H1 (cell line): ENCODE measurements at regions not wholly inside any gene's neighbourhood (a gene's known extent, or its start where the extent isn't known, plus 50 kb on each side); places are given as distances from the start of the nearest gene placed in this dataset.

Experiments
- CTCF ChIA-PET: fragments of 300-600 bp; sonication (Branson Sonifier 250); formaldehyde crosslinking; loops from one replicate; lab custom pipeline; 2021; ENCODE audit not compliant: partially characterized antibody; lab: Charles Lee
- POLR2A ChIA-PET: fragments of 300-600 bp; sonication (Branson Sonifier 250); formaldehyde crosslinking; loops from one replicate; lab custom pipeline; 2021; ENCODE audit warnings: inconsistent platforms; ENCODE audit not compliant: partially characterized antibody; lab: Charles Lee
- DNase-seq, 2 experiments: peaks; one replicate each; pipeline versions ENCODE4 v3.0.0 to v3.0.0-alpha.2; 2010 to 2022; ENCODE audit warnings: low spot score in 2 of 2, low read depth in 1 of 2, mixed read lengths in 1 of 2
- FAIRE-seq: peaks from 2 replicates; lab custom pipeline; 2011; peaks lifted over from hg19 to GRCh38; lab: Jason Lieb, UNC
- H2AFZ ChIP-seq: 2 replicates; pipeline ENCODE4 v1.8.1; 2012; ENCODE audit warnings: low read length, inconsistent platforms
- H2AK5ac ChIP-seq: 2 replicates; pipeline ENCODE4 v1.6.1; 2013; ENCODE audit warnings: low read depth, low read length
- H2BK120ac ChIP-seq: replicated peaks from 2 replicates; pipeline ENCODE3; 2013; ENCODE audit warnings: low read depth, low read length, inconsistent platforms
- H2BK12ac ChIP-seq: 2 replicates; pipeline ENCODE4 v1.6.1; 2013; ENCODE audit warnings: low read depth, low read length
- H2BK15ac ChIP-seq: 2 replicates; pipeline ENCODE4 v1.6.1; 2013; ENCODE audit warnings: low read length
- H2BK20ac ChIP-seq: 2 replicates; pipeline ENCODE4 v1.6.1; 2013; ENCODE audit warnings: low read length
- H2BK5ac ChIP-seq: 2 replicates; pipeline ENCODE4 v1.6.1; 2013; ENCODE audit warnings: low read depth, low read length
- H3K14ac ChIP-seq: 2 replicates; pipeline ENCODE4 v1.6.1; 2013; ENCODE audit warnings: inconsistent platforms; ENCODE audit not compliant: insufficient read length
- H3K18ac ChIP-seq: 2 replicates; pipeline ENCODE4 v1.6.1; 2013; ENCODE audit warnings: low read length; ENCODE audit errors: extremely low read depth
- H3K23ac ChIP-seq: 2 replicates; pipeline ENCODE4 v1.6.1; 2013; ENCODE audit warnings: inconsistent platforms; ENCODE audit not compliant: insufficient read length
- H3K23me2 ChIP-seq: 2 replicates; pipeline ENCODE4 v1.6.1; 2013; ENCODE audit warnings: low read depth, low read length
- H3K27ac ChIP-seq: 2 replicates; pipeline ENCODE4 v1.6.1; 2011; ENCODE audit warnings: low read depth, low read length, inconsistent platforms
- H3K27me3 ChIP-seq, 4 experiments: replicated peaks in 1 of 4; 1 replicate in 1 of 4; 2 replicates in 3 of 4; pipeline versions ENCODE4 v1.6.1 to v1.8.1; 2011 to 2013; ENCODE audit warnings: low read length in 3 of 4, mild to moderate bottlenecking in 3 of 4, inconsistent platforms in 2 of 4, mixed read lengths in 2 of 4, moderate library complexity in 1 of 4; ENCODE audit not compliant: control insufficient read depth in 3 of 4, insufficient read depth in 3 of 4; ENCODE audit errors: extremely low read depth in 1 of 4
- H3K36me3 ChIP-seq, 4 experiments: 2 replicates each; pipeline versions ENCODE4 v1.6.1 to v1.8.1; 2011 to 2013; ENCODE audit warnings: mild to moderate bottlenecking in 4 of 4, low read length in 3 of 4, moderate library complexity in 2 of 4, control low read depth in 1 of 4, inconsistent platforms in 1 of 4; ENCODE audit not compliant: insufficient read depth in 4 of 4, control insufficient read depth in 2 of 4
- H3K4ac ChIP-seq: replicated peaks from 2 replicates; pipeline ENCODE3; 2013; ENCODE audit warnings: low read length, low read depth, mixed read lengths, inconsistent platforms; ENCODE audit not compliant: insufficient read length
- H3K4me1 ChIP-seq, 4 experiments: replicated peaks in 1 of 4; 1 replicate in 1 of 4; 2 replicates in 3 of 4; pipeline versions ENCODE4 v1.6.1 to v1.8.1; 2011 to 2013; ENCODE audit warnings: low read length in 3 of 4, inconsistent platforms in 2 of 4, mixed read lengths in 1 of 4; ENCODE audit not compliant: insufficient read depth in 4 of 4, control insufficient read depth in 3 of 4
- H3K4me2 ChIP-seq, 2 experiments: 2 replicates each; pipeline versions ENCODE4 v1.6.1 to v1.8.1; 2011 to 2013; ENCODE audit warnings: low read depth in 2 of 2, low read length in 2 of 2, control low read depth in 1 of 2, inconsistent platforms in 1 of 2, mild to moderate bottlenecking in 1 of 2; ENCODE audit not compliant: insufficient read depth in 1 of 2
- H3K4me3 ChIP-seq, 4 experiments: fragments of 200-600, 300-600 bp in 1 of 4; sonication (generic), shearing (Covaris generic), sonication (Bioruptor Twin) in 1 of 4; 2 replicates each; pipeline versions ENCODE4 v1.5.1 to v1.8.1; 2011 to 2016; ENCODE audit warnings: low read length in 4 of 4, low read depth in 3 of 4, control low read depth in 2 of 4, inconsistent platforms in 2 of 4, mild to moderate bottlenecking in 2 of 4, mixed read lengths in 1 of 4, moderate library complexity in 1 of 4; ENCODE audit not compliant: insufficient read depth in 2 of 4; ENCODE audit errors: extremely low read depth in 1 of 4
- H3K56ac ChIP-seq: replicated peaks from 2 replicates; pipeline ENCODE3; 2013; ENCODE audit warnings: low read depth, mild to moderate bottlenecking, mixed read lengths, low read length, inconsistent platforms; ENCODE audit not compliant: insufficient read length
- H3K79me1 ChIP-seq: 2 replicates; pipeline ENCODE4 v1.6.1; 2013; ENCODE audit warnings: low read depth, low read length, control low read depth
- H3K79me2 ChIP-seq, 2 experiments: 2 replicates each; pipeline versions ENCODE4 v1.6.1 to v1.8.1; 2012 to 2013; ENCODE audit warnings: low read length in 2 of 2, mild to moderate bottlenecking in 2 of 2, inconsistent platforms in 1 of 2; ENCODE audit not compliant: insufficient read depth in 2 of 2, control insufficient read depth in 1 of 2
- H3K9ac ChIP-seq, 4 experiments: replicated peaks in 1 of 4; 1 replicate in 1 of 4; 2 replicates in 3 of 4; pipeline versions ENCODE4 v1.6.1 to v1.8.1; 2011 to 2013; ENCODE audit warnings: low read depth in 3 of 4, low read length in 3 of 4, control low read depth in 2 of 4, mild to moderate bottlenecking in 2 of 4, moderate library complexity in 2 of 4, inconsistent platforms in 1 of 4; ENCODE audit errors: extremely low read depth in 1 of 4
- H3K9me3 ChIP-seq, 2 experiments: 2 replicates each; pipeline versions ENCODE4 v1.6.1 to v1.8.1; 2012 to 2013; ENCODE audit warnings: mild to moderate bottlenecking in 2 of 2, moderate library complexity in 2 of 2, control low read depth in 1 of 2, inconsistent platforms in 1 of 2, low read depth in 1 of 2, low read length in 1 of 2, mixed read lengths in 1 of 2; ENCODE audit not compliant: insufficient read depth in 2 of 2
- H4K20me1 ChIP-seq, 2 experiments: replicated peaks in 1 of 2; 2 replicates each; pipeline versions ENCODE3 to v1.8.1; 2011 to 2013; ENCODE audit warnings: inconsistent platforms in 2 of 2, low read length in 2 of 2, mild to moderate bottlenecking in 1 of 2; ENCODE audit not compliant: insufficient read depth in 2 of 2, control insufficient read depth in 1 of 2
- H4K5ac ChIP-seq: 2 replicates; pipeline ENCODE4 v1.6.1; 2013; ENCODE audit warnings: low read length, low read depth, mixed read lengths, inconsistent platforms; ENCODE audit not compliant: insufficient read length
- H4K8ac ChIP-seq: 2 replicates; pipeline ENCODE4 v1.8.0; 2013; ENCODE audit warnings: mild to moderate bottlenecking, moderate library complexity, low read length, inconsistent platforms; ENCODE audit not compliant: insufficient read depth; ENCODE audit errors: extremely low read depth
- H4K91ac ChIP-seq: replicated peaks from 2 replicates; pipeline ENCODE3; 2013; ENCODE audit warnings: low read length, mixed read lengths, inconsistent platforms; ENCODE audit not compliant: insufficient read length
- BACH1 ChIP-seq: IDR thresholded peaks from 2 replicates; pipeline ENCODE4 v1.6.1; 2012; ENCODE audit warnings: low read length, improper control_type of control experiment
- CBX5 ChIP-seq: fragments of 300-800, 300-1000 bp; sonication (generic); IDR thresholded peaks from 2 replicates; pipeline ENCODE4 v1.7.1; 2016; ENCODE audit warnings: antibody characterized with exemption, low read length, low read depth
- E2F6 ChIP-seq: IDR thresholded peaks from 2 replicates; pipeline ENCODE4 v1.6.1; 2012; ENCODE audit warnings: inconsistent platforms
- EZH2 ChIP-seq: fragments of 200-600 bp; sonication (generic); IDR thresholded peaks from 2 replicates; pipeline ENCODE4 v1.7.1; 2012; ENCODE audit warnings: low read depth, mild to moderate bottlenecking, moderate library complexity, low read length, inconsistent platforms; ENCODE audit not compliant: severe bottlenecking
- GTF2F1 ChIP-seq: IDR thresholded peaks from 2 replicates; pipeline ENCODE4 v1.6.1; 2012; ENCODE audit warnings: low read depth, low read length, improper control_type of control experiment, borderline replicate concordance
- MAFK ChIP-seq: IDR thresholded peaks from 2 replicates; pipeline ENCODE4 v1.6.1; 2012; ENCODE audit warnings: low read depth, mild to moderate bottlenecking, improper control_type of control experiment, low read length
- PHF8 ChIP-seq: fragments of 200-600 bp; sonication (generic); conservative IDR thresholded peaks from 2 replicates; pipeline ENCODE4 v1.7.1; 2012; ENCODE audit warnings: low read depth, mild to moderate bottlenecking, inconsistent platforms, low read length, moderate library complexity
- RFX5 ChIP-seq: IDR thresholded peaks from 2 replicates; pipeline ENCODE4 v1.6.1; 2011; ENCODE audit warnings: low read depth, low read length, improper control_type of control experiment, borderline replicate concordance
- RXRA ChIP-seq: IDR thresholded peaks from 2 replicates; pipeline ENCODE4 v1.6.1; 2011; ENCODE audit warnings: low read depth, mild to moderate bottlenecking, low read length, moderate library complexity; ENCODE audit not compliant: insufficient read depth
- SRF ChIP-seq: IDR thresholded peaks from 2 replicates; pipeline ENCODE4 v1.6.1; 2011; ENCODE audit warnings: mild to moderate bottlenecking, low read depth, low read length, moderate library complexity
- TCF12 ChIP-seq: IDR thresholded peaks from 2 replicates; pipeline ENCODE4 v1.6.1; 2011; ENCODE audit warnings: low read depth, mild to moderate bottlenecking, low read length
- USF2 ChIP-seq: IDR thresholded peaks from 2 replicates; pipeline ENCODE4 v1.6.1; 2011; ENCODE audit warnings: low read length, improper control_type of control experiment
- WGBS, 2 experiments: shearing (Covaris generic) in 1 of 2; methylation state at CpG; one replicate each; pipeline versions ENCODE4 v1.1.6 to v1.1.7; 2013 to 2015; ENCODE audit warnings: low lambda C conversion rate in 2 of 2, mixed read lengths in 2 of 2, inconsistent platforms in 1 of 2, low coverage in 1 of 2, missing lambda C conversion rate in 1 of 2; ENCODE audit not compliant: insufficient replicate concordance in 2 of 2, insufficient coverage in 1 of 2, insufficient read length in 1 of 2; ENCODE audit errors: extremely low coverage in 1 of 2, missing lambda C conversion rate in 1 of 2; 5-methylcytosine and 5-hydroxymethylcytosine counted together

- CTCF ChIA-PET: interaction anchor here (0.9 to 1.1 kb wide), 2 partner anchors 10 to 25 kb away, joined by 3 read pairs; no protein-coding TSS in a partner anchor
- FAIRE-seq (no peak), DNase-seq (no peak)
- Histone ChIP-seq H3K27me3 (no peaks in the 10 kb centered on the region), H3K18ac (no peak overlapping the region), H2BK120ac (no peak overlapping the region), H2BK12ac (no peak overlapping the region), H3K4me1 (no peaks in the 10 kb centered on the region), H4K20me1 (no peaks in the 10 kb centered on the region), H2AK5ac (no peak overlapping the region), H3K23ac (no peak overlapping the region), H3K9me3 (peaks cover 3 to 8% of the 10 kb centered on the region in 2 experiments; a peak in 3 of 4 replicates), H3K14ac (no peak overlapping the region), H4K8ac (no peak overlapping the region), H3K4me2 (no peak overlapping the region), H3K23me2 (no peaks in the 10 kb centered on the region), H3K79me1 (no peaks in the 10 kb centered on the region), H2BK20ac (no peak overlapping the region), H3K4ac (no peak overlapping the region), H2BK5ac (no peak overlapping the region), H3K4me3 (no peak overlapping the region), H3K27ac (no peak overlapping the region), H3K9ac (no peak overlapping the region), H4K5ac (no peak overlapping the region), H3K36me3 (no peaks in the 10 kb centered on the region), H2AFZ (no peak overlapping the region), H3K79me2 (no peaks in the 10 kb centered on the region; a peak in 1 of 4 replicates), H4K91ac (no peak overlapping the region), H3K56ac (no peak overlapping the region), H2BK15ac (no peak overlapping the region)
- no peak for TF ChIP-seq RXRA
- no peak for TF ChIP-seq MAFK
- TF ChIP-seq EZH2: no peak
- no peak for TF ChIP-seq SRF
- no peak for TF ChIP-seq GTF2F1
- TF ChIP-seq TCF12: no peak
- TF ChIP-seq PHF8: no peak
- TF ChIP-seq USF2: no peak
- no peak for TF ChIP-seq RFX5
- no peak for TF ChIP-seq E2F6
- no peak for TF ChIP-seq CBX5
- no peak for TF ChIP-seq BACH1
- 91% methylated on average over 8 of the region's 8 CpGs; no CpG with 5 or more reads in 1 of the 2 experiments for WGBS, 2 experiments
- POLR2A ChIA-PET: no interaction called here
Observed at GRCh38 chr22:49608228-49608627, 219.4 kb downstream of the BRD1 start.
